HEK293 (cell line): ENCODE measurements at regions not wholly inside any gene's neighbourhood (a gene's known extent, or its start where the extent isn't known, plus 50 kb on each side); places are given as distances from the start of the nearest gene placed in this dataset.

Experiments used
- CTCF ChIA-PET: fragments of 350-600 bp; formaldehyde crosslinking; extraction: SDS; loops from one replicate; lab custom pipeline; 2021; ENCODE audit warnings: antibody characterized with exemption; lab: Yijun Ruan, JAX
- POLR2A ChIA-PET: fragments of 300-600 bp; formaldehyde crosslinking; extraction: SDS; loops from one replicate; lab custom pipeline; 2020; ENCODE audit warnings: antibody characterized with exemption, inconsistent platforms; lab: Yijun Ruan, JAX
- H3K27ac ChIP-seq: fragments of 200-500 bp; sonication (Bioruptor generic); 2 replicates; pipeline ENCODE4 v1.5.1; 2014; ENCODE audit warnings: low read depth, low read length, control low read depth, inconsistent platforms; ENCODE audit errors: extremely low read depth
- H3K36me3 ChIP-seq, 2 experiments: fragments of 200-500 bp in 1 of 2; sonication (Bioruptor generic) in 1 of 2; 1 replicate in 1 of 2; 2 replicates in 1 of 2; pipeline ENCODE4 v1.5.1; 2014 to 2017; ENCODE audit warnings: inconsistent platforms in 2 of 2, low read length in 2 of 2; ENCODE audit not compliant: control insufficient read depth in 2 of 2, insufficient read depth in 1 of 2
- H3K4me1 ChIP-seq: fragments of 200-500 bp; sonication (Bioruptor generic); 2 replicates; pipeline ENCODE4 v1.5.1; 2014; ENCODE audit warnings: mild to moderate bottlenecking, low read length, inconsistent platforms; ENCODE audit not compliant: control insufficient read depth, insufficient read depth
- H3K4me3 ChIP-seq: 2 replicates; pipeline ENCODE4 v1.5.1; 2011; ENCODE audit warnings: low read depth, mild to moderate bottlenecking, control low read depth, low read length, moderate library complexity
- H3K9me3 ChIP-seq: fragments of 200-500 bp; sonication (Bioruptor generic); 2 replicates; pipeline ENCODE4 v1.5.1; 2014; ENCODE audit warnings: low read depth, low read length, inconsistent platforms; ENCODE audit not compliant: control insufficient read depth, insufficient read depth
- HOXA7 ChIP-seq: sonication (generic); formaldehyde crosslinking; IDR thresholded peaks from 2 replicates; pipeline ENCODE4 v1.8.1; 2022; ENCODE audit warnings: missing genetic modification reagents, borderline replicate concordance
- SP3 ChIP-seq: fragments of 450-650 bp; formaldehyde crosslinking; IDR thresholded peaks from 2 replicates; pipeline ENCODE4 v1.5.1; 2016; ENCODE audit warnings: missing biosample characterization, missing genetic modification characterization
- ZBTB8A ChIP-seq: fragments of 450-650 bp; formaldehyde crosslinking; IDR thresholded peaks from 2 replicates; pipeline ENCODE4 v1.5.1; 2016; ENCODE audit warnings: missing biosample characterization, missing genetic modification characterization
- ZEB2 ChIP-seq: fragments of 450-650 bp; formaldehyde crosslinking; IDR thresholded peaks from 2 replicates; pipeline ENCODE4 v1.5.1; 2016; ENCODE audit warnings: missing biosample characterization, missing genetic modification characterization
- ZNF112 ChIP-seq: fragments of 450-650 bp; formaldehyde crosslinking; IDR thresholded peaks from 2 replicates; pipeline ENCODE4 v1.5.0; 2017; ENCODE audit warnings: missing biosample characterization, missing genetic modification characterization
- ZNF148 ChIP-seq: fragments of 450-650 bp; formaldehyde crosslinking; IDR thresholded peaks from 2 replicates; pipeline ENCODE4 v1.5.0; 2017; ENCODE audit warnings: missing biosample characterization, missing genetic modification characterization, borderline replicate concordance
- ZNF24 ChIP-seq: fragments of 450-650 bp; formaldehyde crosslinking; IDR thresholded peaks from 2 replicates; pipeline ENCODE4 v1.5.1; 2016; ENCODE audit warnings: missing biosample characterization, missing genetic modification characterization
- ZNF324 ChIP-seq: fragments of 450-650 bp; formaldehyde crosslinking; IDR thresholded peaks from 2 replicates; pipeline ENCODE4 v1.5.1; 2016; ENCODE audit warnings: missing biosample characterization, missing genetic modification characterization
- ZNF335 ChIP-seq: fragments of 450-650 bp; formaldehyde crosslinking; conservative IDR thresholded peaks from 2 replicates; pipeline ENCODE4 v1.5.1; 2016; ENCODE audit warnings: missing biosample characterization, missing genetic modification characterization
- ZNF362 ChIP-seq: fragments of 450-650 bp; formaldehyde crosslinking; IDR thresholded peaks from 2 replicates; pipeline ENCODE4 v1.5.1; 2016; ENCODE audit warnings: missing biosample characterization, missing genetic modification characterization
- ZNF394 ChIP-seq: fragments of 450-650 bp; formaldehyde crosslinking; IDR thresholded peaks from 2 replicates; pipeline ENCODE4 v1.5.1; 2016; ENCODE audit warnings: missing biosample characterization, missing genetic modification characterization, mild to moderate bottlenecking, moderate library complexity, borderline replicate concordance
- ZNF398 ChIP-seq: fragments of 450-650 bp; formaldehyde crosslinking; IDR thresholded peaks from 2 replicates; pipeline ENCODE4 v1.5.1; 2017; ENCODE audit warnings: missing biosample characterization, missing genetic modification characterization
- ZNF423 ChIP-seq: fragments of 450-650 bp; formaldehyde crosslinking; IDR thresholded peaks from 2 replicates; pipeline ENCODE4 v1.5.1; 2016; ENCODE audit warnings: missing biosample characterization, missing genetic modification characterization
- ZNF488 ChIP-seq: fragments of 450-650 bp; formaldehyde crosslinking; IDR thresholded peaks from 2 replicates; pipeline ENCODE4 v1.5.1; 2016; ENCODE audit warnings: missing biosample characterization, missing genetic modification characterization
- ZNF501 ChIP-seq: fragments of 450-650 bp; formaldehyde crosslinking; IDR thresholded peaks from 2 replicates; pipeline ENCODE4 v1.5.1; 2016; ENCODE audit warnings: missing biosample characterization, missing genetic modification characterization
- ZNF596 ChIP-seq: fragments of 450-650 bp; IDR thresholded peaks from 2 replicates; pipeline ENCODE4 v1.5.0; 2018; ENCODE audit warnings: missing biosample characterization, mild to moderate bottlenecking, missing genetic modification characterization, moderate library complexity
- ZNF785 ChIP-seq: fragments of 450-650 bp; formaldehyde crosslinking; IDR thresholded peaks from 2 replicates; pipeline ENCODE4 v1.5.1; 2016; ENCODE audit warnings: missing biosample characterization, missing genetic modification characterization

- no peak for TF ChIP-seq ZNF148 (tag by site-specific recombination)
- no peak for TF ChIP-seq ZNF324 (tag by site-specific recombination)
- no peak for TF ChIP-seq ZNF24 (tag by site-specific recombination)
These were observed 94.8 kb downstream of the CTTN start (continued) for GRCh38 chr11:70493089-70493474.

GRCh38 chr11:70493891-70494290 lies 95.6 kb downstream of the CTTN start:
- Histone ChIP-seq H3K36me3 (no peaks in the 10 kb centered on the region), H3K4me3 (no peak overlapping the region), H3K4me1 (no peaks in the 10 kb centered on the region), H3K27ac (no peak overlapping the region), H3K9me3 (no peaks in the 10 kb centered on the region)
- TF ChIP-seq ZNF501 (tag by site-specific recombination) (no peak), HOXA7 (CRISPR knock-in tag) (no peak), ZBTB8A (tag by site-specific recombination) (no peak), ZNF785 (tag by site-specific recombination) (no peak), SP3 (tag by site-specific recombination) (no peak), ZNF398 (no peak), ZNF335 (tag by site-specific recombination) (no peak), ZNF362 (tag by site-specific recombination) (no peak), ZNF394 (tag by site-specific recombination) (no peak), ZEB2 (no peak), ZNF596 (tag by site-specific recombination) (no peak), ZNF488 (tag by site-specific recombination) (no peak), ZNF423 (no peak)
- CTCF ChIA-PET: no interaction called here
- POLR2A ChIA-PET: no interaction called here

GRCh38 chr11:70494559-70495350 lies 96.4 kb downstream of the CTTN start:
- no peaks in the 10 kb centered on the region for H3K9me3 ChIP-seq
- TF ChIP-seq ZNF112 (tag by site-specific recombination): no peak
- H3K4me3 ChIP-seq: no peak overlapping the region
- no peaks in the 10 kb centered on the region for H3K4me1 ChIP-seq
- H3K36me3 ChIP-seq: no peaks in the 10 kb centered on the region
- CTCF ChIA-PET: no interaction called here
- POLR2A ChIA-PET: no interaction called here
- no peak overlapping the region for H3K27ac ChIP-seq
